A549 (cell line): ENCODE measurements at regions not wholly inside any gene's neighbourhood (a gene's known extent, or its start where the extent isn't known, plus 50 kb on each side); places are given as distances from the start of the nearest gene placed in this dataset.

Source experiments
- ATAC-seq, 2 experiments: fragments of 200-7000 bp in 1 of 2; fragments of >200 bp in 1 of 2; cut with Nextera tagmentation in 1 of 2; cut with Tn5 transposase in 1 of 2; 3 replicates each; pipeline versions ENCODE4 v1.8.0 to v1.9.1; 2018 to 2020; ENCODE audit warnings: mild to moderate bottlenecking in 1 of 2, moderate library complexity in 1 of 2
- CTCF ChIA-PET: fragments of 300-600 bp; sonication (Branson Sonifier 250); formaldehyde crosslinking; extraction: SDS; loops from one replicate; lab custom pipeline; 2021; ENCODE audit warnings: antibody characterized with exemption, inconsistent platforms; lab: Yijun Ruan, JAX
- POLR2A ChIA-PET: fragments of 350-600 bp; formaldehyde crosslinking; extraction: SDS; loops from one replicate; lab custom pipeline; 2021; ENCODE audit warnings: antibody characterized with exemption, inconsistent platforms; lab: Yijun Ruan, JAX
- DNase-seq, 2 experiments: peaks; one replicate each; pipeline versions ENCODE4 v3.0.0 to v3.0.0-alpha.2; 2011 to 2016; ENCODE audit warnings: low read depth in 1 of 2, low spot score in 1 of 2
- FAIRE-seq: peaks from 2 replicates; lab custom pipeline; 2011; peaks lifted over from hg19 to GRCh38; lab: Jason Lieb, UNC
- H3K27ac ChIP-seq, 2 experiments: fragments of >200 bp; sonication (Bioruptor Twin); formaldehyde crosslinking; 3 replicates each; pipeline ENCODE4 v1.5.1; 2016 to 2017
- H3K4me1 ChIP-seq: fragments of >200 bp; sonication (Bioruptor Twin); formaldehyde crosslinking; 3 replicates; pipeline ENCODE4 v1.6.1; 2016
- H3K4me2 ChIP-seq: fragments of >200 bp; sonication (Bioruptor Twin); formaldehyde crosslinking; 3 replicates; pipeline ENCODE4 v1.6.1; 2016
- H3K4me3 ChIP-seq: fragments of >200 bp; sonication (Bioruptor Twin); formaldehyde crosslinking; 3 replicates; pipeline ENCODE4 v1.5.1; 2016
- H3K9me3 ChIP-seq: fragments of >200 bp; sonication (Bioruptor Twin); formaldehyde crosslinking; 3 replicates; pipeline ENCODE4 v1.6.1; 2016
- BCL3 ChIP-seq: fragments of >200 bp; sonication (Bioruptor Twin); formaldehyde crosslinking; IDR thresholded peaks from 3 replicates; pipeline ENCODE4 v1.6.1; 2016
- CBX8 ChIP-seq: fragments of 200-600 bp; sonication (generic); IDR thresholded peaks from 2 replicates; pipeline ENCODE4 v1.6.1; 2016
- CHD2 ChIP-seq: fragments of 150-350 bp; IDR thresholded peaks from 2 replicates; pipeline ENCODE4 v1.6.1; 2014; ENCODE audit warnings: low read length; ENCODE audit not compliant: partially characterized antibody
- EHF ChIP-seq: fragments of 250-450 bp; sonication (Bioruptor Pico); IDR thresholded peaks from 2 replicates; pipeline ENCODE4 v1.5.0; 2020; ENCODE audit warnings: mild to moderate bottlenecking
- EHMT2 ChIP-seq: fragments of 200-600 bp; sonication (generic); IDR thresholded peaks from 2 replicates; pipeline ENCODE4 v1.6.1; 2016; ENCODE audit warnings: antibody characterized with exemption, low read depth, mild to moderate bottlenecking, moderate library complexity
- EP300 ChIP-seq, 2 experiments: fragments of >200 bp; sonication (Bioruptor Twin); formaldehyde crosslinking; IDR thresholded peaks; 2 replicates in 1 of 2; 3 replicates in 1 of 2; pipeline ENCODE4 v1.6.1; 2016 to 2017
- ESRRA ChIP-seq: fragments of 150-350 bp; IDR thresholded peaks from 2 replicates; pipeline ENCODE4 v1.6.1; 2014; ENCODE audit warnings: mild to moderate bottlenecking, low read length, borderline replicate concordance
- FOXS1 ChIP-seq: fragments of 250-450 bp; sonication (Bioruptor Pico); IDR thresholded peaks from 2 replicates; pipeline ENCODE4 v1.5.0; 2020; ENCODE audit warnings: mild to moderate bottlenecking, moderate library complexity
- HMGXB4 ChIP-seq: fragments of 250-450 bp; sonication (Bioruptor Pico); IDR thresholded peaks from 2 replicates; pipeline ENCODE4 v1.5.0; 2021; ENCODE audit warnings: mild to moderate bottlenecking, moderate library complexity, borderline replicate concordance
- HOXB5 ChIP-seq: fragments of 250-450 bp; sonication (Bioruptor Pico); IDR thresholded peaks from 2 replicates; pipeline ENCODE4 v1.5.0; 2020; ENCODE audit warnings: mild to moderate bottlenecking, moderate library complexity
- MAFK ChIP-seq: fragments of 450-650 bp; IDR thresholded peaks from 2 replicates; pipeline ENCODE4 v1.6.1; 2014; ENCODE audit not compliant: partially characterized antibody
- MAX ChIP-seq: IDR thresholded peaks from 2 replicates; pipeline ENCODE4 v1.6.1; 2012
- MAZ ChIP-seq: fragments of 150-350 bp; IDR thresholded peaks from 2 replicates; pipeline ENCODE4 v1.6.1; 2014; ENCODE audit warnings: antibody characterized with exemption, low read depth, low read length, borderline replicate concordance
- NPAS2 ChIP-seq: fragments of 250-450 bp; sonication (Bioruptor Pico); IDR thresholded peaks from 2 replicates; pipeline ENCODE4 v1.8.0; 2022; ENCODE audit warnings: mild to moderate bottlenecking, moderate library complexity, borderline replicate concordance
- NR3C1 ChIP-seq: fragments of >200 bp; sonication (Bioruptor Twin); formaldehyde crosslinking; IDR thresholded peaks from 3 replicates; pipeline ENCODE4 v1.6.1; 2017
- RARB ChIP-seq: fragments of 250-450 bp; sonication (Bioruptor Pico); IDR thresholded peaks from 2 replicates; pipeline ENCODE4 v1.8.0; 2021; ENCODE audit warnings: mild to moderate bottlenecking, moderate library complexity
- RCOR1 ChIP-seq: fragments of 150-350 bp; IDR thresholded peaks from 2 replicates; pipeline ENCODE4 v1.6.1; 2014; ENCODE audit warnings: antibody characterized with exemption, low read length, low read depth
- SMC3 ChIP-seq: fragments of >200 bp; sonication (Bioruptor Twin); formaldehyde crosslinking; IDR thresholded peaks from 3 replicates; pipeline ENCODE4 v1.6.1; 2018; ENCODE audit warnings: inconsistent platforms
- TP53 ChIP-seq: fragments of 250-450 bp; sonication (Bioruptor Pico); IDR thresholded peaks from 2 replicates; pipeline ENCODE4 v1.5.0; 2021; ENCODE audit warnings: mild to moderate bottlenecking, moderate library complexity
- USF2 ChIP-seq: fragments of 450-650 bp; IDR thresholded peaks from 2 replicates; pipeline ENCODE4 v1.6.1; 2014; ENCODE audit warnings: antibody characterized with exemption
- ZC3H11A ChIP-seq: fragments of 450-650 bp; IDR thresholded peaks from 2 replicates; pipeline ENCODE4 v1.6.1; 2014; ENCODE audit warnings: antibody characterized with exemption, mild to moderate bottlenecking
- ZFP36 ChIP-seq: fragments of 450-650 bp; IDR thresholded peaks from 2 replicates; pipeline ENCODE4 v1.6.1; 2014; ENCODE audit warnings: borderline replicate concordance; ENCODE audit not compliant: partially characterized antibody
- ZSCAN20 ChIP-seq: fragments of 250-450 bp; sonication (Bioruptor Pico); IDR thresholded peaks from 2 replicates; pipeline ENCODE4 v1.8.0; 2022; ENCODE audit warnings: mild to moderate bottlenecking, moderate library complexity
- WGBS: methylation state at CpG from one replicate; pipeline ENCODE4 v1.1.6; 2017; ENCODE audit errors: missing lambda C conversion rate; 5-methylcytosine and 5-hydroxymethylcytosine counted together

- FAIRE-seq: no peak
- POLR2A ChIA-PET: no interaction called here
- no peak for DNase-seq
- Histone ChIP-seq H3K27ac (no peak overlapping the region), H3K4me1 (no peaks in the 10 kb centered on the region), H3K4me3 (no peak overlapping the region), H3K9me3 (no peaks in the 10 kb centered on the region; the same call in 2 of the 3 replicates), H3K4me2 (no peak overlapping the region)
- no peak for ATAC-seq
- CTCF ChIA-PET: interaction anchor here (1.8 kb wide), 1 partner anchor 57 kb away, joined by 11 read pairs; no protein-coding TSS in a partner anchor
- WGBS: 69% methylated on average over 21 of the region's 21 CpGs
- TF ChIP-seq CHD2 (no peak), NPAS2 (CRISPR knock-in tag) (no peak), FOXS1 (CRISPR knock-in tag) (no peak), ZC3H11A (no peak), CBX8 (no peak), EHMT2 (no peak)
Measured at GRCh38 chr20:48563191-48563870, 264.5 kb downstream of the PREX1 start.

GRCh38 chr20:48562586-48563116, 265.1 kb downstream of the PREX1 start:
- WGBS: 18% methylated on average over 5 of the region's 5 CpGs
- Histone ChIP-seq H3K4me1 (no peaks in the 10 kb centered on the region), H3K4me2 (no peak overlapping the region), H3K27ac (no peak overlapping the region), H3K9me3 (no peaks in the 10 kb centered on the region; the same call in 2 of the 3 replicates), H3K4me3 (no peak overlapping the region)
- no peak for ATAC-seq
- no peak for FAIRE-seq
- POLR2A ChIA-PET: no interaction called here
- no peak for DNase-seq
- no peak for TF ChIP-seq RARB (CRISPR knock-in tag)
- no peak for TF ChIP-seq EP300 (IDR thresholded peaks at IDR 0.05)
- no peak for TF ChIP-seq NPAS2 (CRISPR knock-in tag)
- TF ChIP-seq MAZ: no peak
- no peak for TF ChIP-seq NR3C1
- TF ChIP-seq USF2: no peak
- no peak for TF ChIP-seq EHF (CRISPR knock-in tag)
- CTCF ChIA-PET: interaction anchor here (0.6 to 1.8 kb wide), 2 partner anchors 58 to 1164 kb away, joined by 3 to 11 read pairs; no protein-coding TSS in a partner anchor

GRCh38 chr20:48558906-48559305, 268.9 kb downstream of the PREX1 start:
- ATAC-seq (no peak), FAIRE-seq (no peak)
- TF ChIP-seq EHMT2: no peak
- TF ChIP-seq NR3C1: no peak
- no peak for TF ChIP-seq MAX
- TF ChIP-seq SMC3: no peak
- TF ChIP-seq ZFP36: no peak
- no peak for TF ChIP-seq CBX8
- TF ChIP-seq USF2: no peak
- no peak for TF ChIP-seq ESRRA
- TF ChIP-seq HMGXB4 (CRISPR knock-in tag): no peak
- no peak for TF ChIP-seq ZSCAN20 (CRISPR knock-in tag)
- no peak for TF ChIP-seq BCL3
- TF ChIP-seq MAFK: no peak
- no peak for TF ChIP-seq RCOR1
- no peak for TF ChIP-seq TP53 (CRISPR knock-in tag)
- TF ChIP-seq HOXB5 (CRISPR knock-in tag): no peak
- TF ChIP-seq, all 56 proteins: peak for 0
- Histone ChIP-seq H3K27ac (no peak overlapping the region), H3K4me2 (no peak overlapping the region), H3K4me1 (no peaks in the 10 kb centered on the region), H3K4me3 (no peak overlapping the region), H3K9me3 (no peaks in the 10 kb centered on the region; the same call in 2 of the 3 replicates)
- 60% methylated on average over 4 of the region's 4 CpGs for WGBS
- CTCF ChIA-PET: interaction anchor here (0.8 to 2.4 kb wide), 2 partner anchors 8 to 62 kb away, joined by 3 to 9 read pairs; no protein-coding TSS in a partner anchor
- DNase-seq: no peak
- POLR2A ChIA-PET: no interaction called here
